Nephron (organoid): ENCODE measurements at regions not wholly inside any gene's neighbourhood (a gene's known extent, or its start where the extent isn't known, plus 50 kb on each side); places are given as distances from the start of the nearest gene placed in this dataset.

Experiments used
- H3K27ac Mint-ChIP-seq, 3 experiments: 2 replicates each; pipeline ENCODE4 v1.8.0; 2020; ENCODE audit warnings: mixed read lengths in 3 of 3, mild to moderate bottlenecking in 2 of 3, moderate library complexity in 1 of 3
- H3K27me3 Mint-ChIP-seq: 2 replicates; pipeline ENCODE4 v1.8.0; 2021; ENCODE audit warnings: low read depth, mild to moderate bottlenecking, moderate library complexity, mixed read lengths
- H3K36me3 Mint-ChIP-seq: 2 replicates; pipeline ENCODE4 v1.8.0; 2020; ENCODE audit warnings: low read depth, mixed read lengths
- H3K4me1 Mint-ChIP-seq: 2 replicates; pipeline ENCODE4 v1.8.0; 2020; ENCODE audit warnings: mixed read lengths
- H3K4me3 Mint-ChIP-seq, 3 experiments: 2 replicates each; pipeline ENCODE4 v1.8.0; 2020; ENCODE audit warnings: mild to moderate bottlenecking in 3 of 3, mixed read lengths in 3 of 3, moderate library complexity in 2 of 3
- H3K9me3 Mint-ChIP-seq: 2 replicates; pipeline ENCODE4 v1.8.0; 2020; ENCODE audit warnings: mixed read lengths
- CTCF ChIP-seq, 3 experiments: fragments of 200-600 bp; sonication (generic); IDR thresholded peaks; one replicate each; pipeline ENCODE4 v1.5.0; 2021; ENCODE audit warnings: antibody characterized with exemption in 3 of 3; ENCODE audit not compliant: unreplicated experiment in 3 of 3

DNA sequence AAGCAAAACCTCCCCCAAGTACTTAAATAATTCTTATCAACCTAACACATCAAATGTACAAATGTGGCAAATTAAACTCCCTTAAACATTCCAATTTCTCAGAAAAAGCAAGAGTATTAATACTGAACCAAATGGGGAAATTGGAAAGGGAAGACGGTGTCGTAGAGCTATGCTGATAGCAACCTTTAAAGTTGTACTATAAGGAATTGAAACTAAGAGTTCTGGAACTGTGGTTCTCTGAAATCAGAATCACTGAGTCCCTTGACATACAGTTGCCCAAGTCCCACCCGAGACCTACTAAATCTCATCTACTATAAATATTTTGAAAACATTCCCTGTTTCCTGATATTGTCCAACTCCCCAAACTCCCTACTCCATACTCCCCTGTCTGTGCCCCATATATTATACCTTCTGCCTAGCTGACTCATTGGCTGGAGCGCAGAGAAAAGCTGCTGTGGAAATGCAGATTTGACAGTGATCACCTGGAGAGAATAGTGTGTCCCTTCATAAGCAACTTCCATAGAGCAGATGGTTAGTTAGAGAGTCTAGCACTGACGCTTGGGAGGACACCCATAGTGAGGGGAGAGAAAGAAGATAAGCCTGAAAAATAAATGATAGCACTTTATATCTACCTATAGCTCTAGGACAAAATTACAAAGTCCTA is 51.4 kb upstream of the ITM2B start:
- no peaks in the 10 kb centered on the region for H3K36me3 Mint-ChIP-seq
- peak overlapping the region in 2 of 3 experiments; percentile 9 to 13 for H3K27ac Mint-ChIP-seq
- H3K27me3 Mint-ChIP-seq: peaks cover 4% of the 10 kb centered on the region

DNA sequence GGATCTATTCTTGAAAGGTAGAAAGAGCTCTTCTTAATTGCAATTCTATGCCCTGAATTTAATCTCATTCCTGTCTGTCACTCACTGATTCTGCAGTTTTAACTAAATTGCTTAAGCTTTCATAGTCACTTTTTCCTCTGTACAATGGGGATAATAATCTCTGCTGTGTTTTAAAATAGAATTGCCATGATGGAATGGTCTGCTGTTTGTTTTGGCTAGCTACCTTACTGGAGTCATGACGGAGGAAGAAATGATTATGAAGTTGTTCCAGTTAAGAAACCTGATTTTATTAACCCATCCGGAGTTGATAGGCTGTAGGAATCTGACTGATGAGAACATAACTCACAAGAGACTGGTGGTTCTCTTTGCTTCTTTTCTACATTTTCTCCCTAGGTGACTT is 54.9 kb upstream of the ITM2B start:
- no peak overlapping the region for H3K4me3 Mint-ChIP-seq
- no peak for TF ChIP-seq CTCF (IDR thresholded peaks at IDR 0.05; ENCODE audit: unreplicated experiment in 3 of 3)
- peaks cover 7% of the 10 kb centered on the region for H3K4me1 Mint-ChIP-seq
- H3K27ac Mint-ChIP-seq: no peak overlapping the region
- peaks cover 8% of the 10 kb centered on the region for H3K27me3 Mint-ChIP-seq
- no peaks in the 10 kb centered on the region for H3K9me3 Mint-ChIP-seq
- H3K36me3 Mint-ChIP-seq: no peaks in the 10 kb centered on the region

More for the DNA sequence above, 51.4 kb upstream of the ITM2B start:
- Mint-ChIP-seq H3K9me3 (no peaks in the 10 kb centered on the region), H3K4me3 (no peak overlapping the region), H3K4me1 (peaks cover 7% of the 10 kb centered on the region)
- no peak for TF ChIP-seq CTCF (IDR thresholded peaks at IDR 0.05; ENCODE audit: unreplicated experiment in 3 of 3)

DNA sequence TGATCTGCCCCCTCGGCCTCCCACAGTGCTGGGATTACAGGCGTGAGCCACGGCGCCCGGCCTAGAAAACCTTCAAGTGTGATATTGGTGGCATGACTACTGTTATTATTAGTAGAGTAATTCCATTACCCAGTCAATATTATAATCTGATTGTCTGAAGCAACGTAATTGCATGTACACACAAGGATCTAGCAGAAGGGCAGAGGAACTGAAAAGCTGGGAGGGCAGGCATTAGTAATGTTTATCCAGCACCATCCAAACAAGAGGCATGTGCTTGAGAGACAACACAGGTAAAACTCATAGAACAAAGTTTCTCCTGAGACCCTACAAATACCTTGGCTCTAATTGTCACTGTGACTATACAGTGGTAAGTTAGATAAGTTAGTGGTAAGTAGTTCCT is 56.2 kb upstream of the ITM2B start:
- TF ChIP-seq CTCF (IDR thresholded peaks at IDR 0.05; ENCODE audit: unreplicated experiment in 3 of 3): no peak
- no peak overlapping the region for H3K27ac Mint-ChIP-seq
- no peaks in the 10 kb centered on the region for H3K36me3 Mint-ChIP-seq
- H3K9me3 Mint-ChIP-seq: no peaks in the 10 kb centered on the region
- no peak overlapping the region for H3K4me3 Mint-ChIP-seq
- peaks cover 5% of the 10 kb centered on the region for H3K4me1 Mint-ChIP-seq
- H3K27me3 Mint-ChIP-seq: peaks cover 8% of the 10 kb centered on the region

- no peak overlapping the region for H3K4me3 Mint-ChIP-seq
Observed at GRCh38 chr13:48175185-48175584, 57.8 kb upstream of the ITM2B start.

DNA sequence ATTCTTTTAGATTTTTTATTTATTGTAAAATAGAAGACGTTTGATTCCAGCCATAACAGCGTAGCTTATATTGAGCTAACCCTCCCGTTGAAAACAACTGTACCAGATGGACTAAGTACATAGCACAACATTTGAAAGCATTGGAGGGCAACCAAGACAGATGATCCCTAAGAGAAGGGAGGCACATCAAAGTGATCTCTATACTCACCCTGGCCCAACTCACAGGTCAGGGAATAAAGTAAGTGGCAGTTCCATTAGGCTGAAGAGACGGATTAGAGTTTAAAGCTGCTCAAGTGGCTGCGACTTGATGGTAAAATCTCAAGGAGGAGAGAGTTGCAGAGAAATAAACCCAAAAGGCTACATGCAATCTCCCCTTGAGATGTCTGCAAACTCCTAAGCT is 65.1 kb upstream of the ITM2B start:
- Mint-ChIP-seq H3K27me3 (no peaks in the 10 kb centered on the region), H3K27ac (no peak overlapping the region), H3K4me1 (no peaks in the 10 kb centered on the region), H3K9me3 (no peaks in the 10 kb centered on the region), H3K36me3 (no peaks in the 10 kb centered on the region), H3K4me3 (no peak overlapping the region)
- no peak for TF ChIP-seq CTCF (IDR thresholded peaks at IDR 0.05; ENCODE audit: unreplicated experiment in 3 of 3)

More at GRCh38 chr13:48175185-48175584, 57.8 kb upstream of the ITM2B start:
- H3K27ac Mint-ChIP-seq: no peak overlapping the region
- no peaks in the 10 kb centered on the region for H3K4me1 Mint-ChIP-seq
- H3K27me3 Mint-ChIP-seq: peaks cover 8% of the 10 kb centered on the region
- no peaks in the 10 kb centered on the region for H3K36me3 Mint-ChIP-seq
- no peaks in the 10 kb centered on the region for H3K9me3 Mint-ChIP-seq
- TF ChIP-seq CTCF (IDR thresholded peaks at IDR 0.05; ENCODE audit: unreplicated experiment in 3 of 3): no peak

DNA sequence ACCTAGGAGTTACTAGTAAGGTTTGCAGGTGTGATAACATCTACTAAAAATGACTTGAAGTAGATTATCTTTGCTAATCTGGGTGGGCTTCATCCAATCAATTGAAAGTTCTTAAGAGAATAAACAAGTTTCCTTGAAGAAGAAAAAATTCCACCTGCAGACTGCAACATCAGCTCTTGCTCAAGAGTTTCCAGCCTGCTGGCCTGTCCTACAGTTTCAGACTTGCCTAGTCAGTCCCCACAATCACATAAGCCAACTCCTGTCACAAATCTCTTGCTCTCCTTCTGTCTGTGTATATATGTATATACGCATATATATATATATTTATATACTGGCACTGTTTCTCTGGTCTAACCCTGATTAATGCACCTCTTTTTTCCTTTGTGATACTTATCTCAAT is 67.3 kb upstream of the ITM2B start:
- Mint-ChIP-seq H3K27ac (no peak overlapping the region), H3K27me3 (no peaks in the 10 kb centered on the region), H3K4me3 (no peak overlapping the region), H3K36me3 (no peaks in the 10 kb centered on the region), H3K9me3 (no peaks in the 10 kb centered on the region), H3K4me1 (peaks cover 4% of the 10 kb centered on the region)
- no peak for TF ChIP-seq CTCF (IDR thresholded peaks at IDR 0.05; ENCODE audit: unreplicated experiment in 3 of 3)
